GM13977 (cell line): ENCODE measurements at regions not wholly inside any gene's neighbourhood (a gene's known extent, or its start where the extent isn't known, plus 50 kb on each side); places are given as distances from the start of the nearest gene placed in this dataset.

ENCODE experiments used
- DNase-seq: peaks from one replicate; pipeline ENCODE4 v3.0.0; 2012; ENCODE audit warnings: low spot score
- CTCF ChIP-seq: IDR thresholded peaks from 2 replicates; pipeline ENCODE4 v1.5.1; 2012; ENCODE audit warnings: mild to moderate bottlenecking, control low read depth; ENCODE audit not compliant: insufficient read depth; ENCODE audit errors: extremely low read depth, missing control alignments
- in situ Hi-C: fragments of 300-500 bp; cut with MboI; formaldehyde crosslinking; loops from one replicate; pipeline ENCODE4 v1.12.0; 2022; ENCODE audit warnings: low sequenced_read_pairs, low pct_unique_long_range_greater_than_20kb, mixed read lengths, inconsistent platforms; ENCODE audit not compliant: unreplicated experiment

- no peak for TF ChIP-seq CTCF
- no peak for DNase-seq
- in situ Hi-C loops, result no loop called here
These were observed 315.9 kb downstream of the GPD2 start for GRCh38 chr2:156752042-156752441.

- DNase-seq, result no peak
- in situ Hi-C loops, result no loop called here
- no peak for TF ChIP-seq CTCF
These were observed 317.6 kb downstream of the GPD2 start for GRCh38 chr2:156753766-156754165.

GRCh38 chr2:156756516-156756915 is 320.3 kb downstream of the GPD2 start:
- TF ChIP-seq CTCF, result no peak

GRCh38 chr2:156763174-156763573 is 327.0 kb downstream of the GPD2 start:
- in situ Hi-C loops, result no loop called here
- DNase-seq, result no peak
- no peak for TF ChIP-seq CTCF

More at GRCh38 chr2:156756516-156756915, 320.3 kb downstream of the GPD2 start:
- in situ Hi-C loops, result no loop called here
- DNase-seq, result no peak

- in situ Hi-C loops, result no loop called here
- DNase-seq, result no peak
These were observed 328.9 kb downstream of the GPD2 start for GRCh38 chr2:156765043-156765442.

GRCh38 chr2:156765450-156765849 is 329.3 kb downstream of the GPD2 start:
- in situ Hi-C loops, result no loop called here
- no peak for TF ChIP-seq CTCF
- DNase-seq, result no peak

More at GRCh38 chr2:156765043-156765442, 328.9 kb downstream of the GPD2 start:
- TF ChIP-seq CTCF, result no peak

- no peak for DNase-seq
- in situ Hi-C loops, result no loop called here
- TF ChIP-seq CTCF, result no peak
These were observed 333.6 kb downstream of the GPD2 start for GRCh38 chr2:156769802-156770201.
